IMR-90 (cell line): ENCODE measurements at regions not wholly inside any gene's neighbourhood (a gene's known extent, or its start where the extent isn't known, plus 50 kb on each side); places are given as distances from the start of the nearest gene placed in this dataset.

Source experiments
- ATAC-seq: fragments of 200-7000 bp; cut with Tn5 transposase; 2 replicates; pipeline ENCODE4 v1.9.1; 2020; ENCODE audit warnings: low read depth, mild to moderate bottlenecking, moderate library complexity
- BruUV-seq: library from RNA; stranded (reverse); fragments of 400-500 nt; replicated peaks from 2 replicates; lab custom pipeline; 2021; lab: Mats Ljungman, UMichigan
- CTCF ChIA-PET: fragments of 300-600 bp; formaldehyde crosslinking; extraction: SDS; loops from one replicate; lab custom pipeline; 2021; ENCODE audit warnings: antibody characterized with exemption; lab: Yijun Ruan, JAX
- POLR2A ChIA-PET: fragments of 300-600 bp; sonication (Branson Sonifier 250); formaldehyde crosslinking; loops from one replicate; lab custom pipeline; 2022; ENCODE audit warnings: antibody characterized with exemption; ENCODE audit not compliant: unreplicated experiment; lab: Charles Lee
- DNase-seq: peaks from one replicate; pipeline ENCODE4 v3.0.0; 2013
- H2AFZ ChIP-seq: replicated peaks from 2 replicates; pipeline ENCODE3; 2013; ENCODE audit warnings: low read length, mild to moderate bottlenecking; ENCODE audit not compliant: poor library complexity
- H2AK5ac ChIP-seq: 2 replicates; pipeline ENCODE4 v1.6.1; 2013; ENCODE audit warnings: low read depth, low read length, inconsistent platforms
- H2AK9ac ChIP-seq: replicated peaks from 2 replicates; pipeline ENCODE3; 2013; ENCODE audit warnings: mild to moderate bottlenecking, low read depth, low read length, moderate library complexity; ENCODE audit not compliant: poor library complexity
- H2BK120ac ChIP-seq: 2 replicates; pipeline ENCODE4 v1.6.1; 2013; ENCODE audit warnings: low read depth, low read length, inconsistent platforms
- H2BK15ac ChIP-seq: 3 replicates; pipeline ENCODE4 v1.6.1; 2013; ENCODE audit warnings: low read depth, low read length, inconsistent platforms
- H2BK20ac ChIP-seq: 2 replicates; pipeline ENCODE4 v1.6.1; 2013; ENCODE audit warnings: low read depth, mild to moderate bottlenecking, inconsistent platforms, low read length, moderate library complexity
- H2BK5ac ChIP-seq: 2 replicates; pipeline ENCODE4 v1.6.1; 2013; ENCODE audit warnings: mild to moderate bottlenecking, low read depth, low read length, inconsistent platforms; ENCODE audit not compliant: poor library complexity, severe bottlenecking
- H3K14ac ChIP-seq: replicated peaks from 2 replicates; pipeline ENCODE4 v1.6.1; 2013; ENCODE audit warnings: low read depth, low read length, inconsistent platforms
- H3K18ac ChIP-seq: 2 replicates; pipeline ENCODE4 v1.6.1; 2013; ENCODE audit warnings: low read depth, low read length, control low read depth
- H3K23ac ChIP-seq: 2 replicates; pipeline ENCODE4 v1.6.1; 2013; ENCODE audit warnings: low read depth, low read length, inconsistent platforms
- H3K27ac ChIP-seq: 2 replicates; pipeline ENCODE4 v1.5.1; 2013; ENCODE audit warnings: mild to moderate bottlenecking, control low read depth, low read length; ENCODE audit not compliant: insufficient read depth
- H3K27me3 ChIP-seq: 2 replicates; pipeline ENCODE4 v1.6.1; 2013; ENCODE audit warnings: low read length; ENCODE audit not compliant: control insufficient read depth, insufficient read depth
- H3K36me3 ChIP-seq: 2 replicates; pipeline ENCODE4 v1.6.1; 2013; ENCODE audit warnings: low read length, mixed read lengths; ENCODE audit not compliant: control insufficient read depth, insufficient read depth
- H3K4ac ChIP-seq: 2 replicates; pipeline ENCODE4 v1.6.1; 2013; ENCODE audit warnings: low read depth, low read length, inconsistent platforms
- H3K4me1 ChIP-seq: 2 replicates; pipeline ENCODE4 v1.6.1; 2013; ENCODE audit warnings: low read length, mixed read lengths; ENCODE audit not compliant: control insufficient read depth, insufficient read depth
- H3K4me2 ChIP-seq: 2 replicates; pipeline ENCODE4 v1.6.1; 2013; ENCODE audit warnings: low read depth, mild to moderate bottlenecking, control low read depth, low read length, moderate library complexity
- H3K4me3 ChIP-seq: 2 replicates; pipeline ENCODE4 v1.5.1; 2013; ENCODE audit warnings: low read depth, mild to moderate bottlenecking, control low read depth, low read length, moderate library complexity; ENCODE audit not compliant: insufficient read depth
- H3K56ac ChIP-seq: 2 replicates; pipeline ENCODE4 v1.6.1; 2013; ENCODE audit warnings: low read length, inconsistent platforms; ENCODE audit not compliant: insufficient read depth; ENCODE audit errors: extremely low read depth
- H3K79me1 ChIP-seq, 2 experiments: 2 replicates each; pipeline ENCODE4 v1.6.1; 2013; ENCODE audit warnings: low read length in 2 of 2, inconsistent platforms in 1 of 2, low read depth in 1 of 2
- H3K9ac ChIP-seq: 2 replicates; pipeline ENCODE4 v1.6.1; 2013; ENCODE audit warnings: low read depth, low read length, control low read depth
- H3K9me1 ChIP-seq: 2 replicates; pipeline ENCODE4 v1.6.1; 2013; ENCODE audit warnings: low read length, inconsistent platforms; ENCODE audit not compliant: insufficient read depth
- H3K9me3 ChIP-seq: 2 replicates; pipeline ENCODE4 v1.6.1; 2013; ENCODE audit warnings: low read length; ENCODE audit not compliant: control insufficient read depth, insufficient read depth
- H4K20me1 ChIP-seq: 2 replicates; pipeline ENCODE4 v1.6.1; 2013; ENCODE audit warnings: low read length, inconsistent platforms; ENCODE audit not compliant: insufficient read depth
- H4K5ac ChIP-seq: 2 replicates; pipeline ENCODE4 v1.6.1; 2013; ENCODE audit warnings: mild to moderate bottlenecking, low read depth, low read length, control low read depth
- H4K8ac ChIP-seq, 2 experiments: 2 replicates each; pipeline ENCODE4 v1.6.1; 2013; ENCODE audit warnings: low read depth in 2 of 2, low read length in 2 of 2, control low read depth in 1 of 2, inconsistent platforms in 1 of 2
- H4K91ac ChIP-seq: 2 replicates; pipeline ENCODE4 v1.6.1; 2013; ENCODE audit warnings: low read depth, low read length, inconsistent platforms; ENCODE audit not compliant: insufficient read depth
- BHLHE40 ChIP-seq: fragments of 150-350 bp; IDR thresholded peaks from 2 replicates; pipeline ENCODE4 v1.6.1; 2016; ENCODE audit warnings: mild to moderate bottlenecking, low read depth, low read length
- WGBS, 2 experiments: methylation state at CpG; one replicate each; pipeline versions ENCODE4 v1.1.5 to v1.1.7; 2013; ENCODE audit warnings: missing lambda C conversion rate in 2 of 2; ENCODE audit not compliant: insufficient read length in 1 of 2; ENCODE audit errors: extremely low coverage in 2 of 2; 5-methylcytosine and 5-hydroxymethylcytosine counted together
- dilution Hi-C: fragments of 300-500 bp; cut with HindIII; formaldehyde crosslinking; loops from one replicate; pipeline ENCODE4 v1.14.3; 2018; ENCODE audit warnings: low sequenced_read_pairs; ENCODE audit not compliant: unreplicated experiment
- in situ Hi-C: fragments of 300-500 bp; cut with MboI; formaldehyde crosslinking; loops from 3 replicates; pipeline ENCODE4 v1.14.3; 2019; ENCODE audit warnings: low sequenced_read_pairs, inconsistent platforms, mixed read lengths
- intact Hi-C: fragments of 100-400 bp; cut with micrococcal nuclease; formaldehyde crosslinking; loops from 2 replicates; pipeline ENCODE4 v1.10.0; 2022

- Histone ChIP-seq H3K27ac (no peak overlapping the region), H3K14ac (no peak overlapping the region), H2BK15ac (no peak overlapping the region), H3K36me3 (no peaks in the 10 kb centered on the region), H2BK120ac (no peak overlapping the region), H2AFZ (no peak overlapping the region), H3K4me2 (no peak overlapping the region), H4K5ac (no peak overlapping the region), H3K4me3 (no peak overlapping the region), H3K23ac (no peak overlapping the region), H3K9me3 (no peaks in the 10 kb centered on the region), H4K91ac (no peak overlapping the region), H3K4ac (no peak overlapping the region), H3K79me1 (no peaks in the 10 kb centered on the region), H3K9me1 (no peaks in the 10 kb centered on the region), H3K9ac (no peak overlapping the region), H2BK5ac (no peak overlapping the region), H2AK5ac (no peak overlapping the region), H3K18ac (no peak overlapping the region), H3K4me1 (no peaks in the 10 kb centered on the region), H4K8ac (no peak overlapping the region), H3K27me3 (no peaks in the 10 kb centered on the region), H4K20me1 (no peaks in the 10 kb centered on the region), H3K56ac (no peak overlapping the region), H2BK20ac (no peak overlapping the region), H2AK9ac (no peak overlapping the region)
- dilution Hi-C loops = no loop called here
- CTCF ChIA-PET = no interaction called here
- intact Hi-C loops = no loop called here
- no peak for ATAC-seq
- POLR2A ChIA-PET = no interaction called here
- no peak for DNase-seq
- in situ Hi-C loops = no loop called here
- WGBS, 2 experiments = no CpG with 5 or more reads among the region's 5 CpGs
- no TSS peak for BruUV-seq
- TF ChIP-seq BHLHE40 = no peak
These were observed 386.5 kb upstream of the PMFBP1 start for GRCh38 chr16:72558501-72558900.
